ENCODE measurements at regions not wholly inside any gene's neighbourhood (a gene's known extent, or its start where the extent isn't known, plus 50 kb on each side); places are given as distances from the start of the nearest gene placed in this dataset.

DNA sequence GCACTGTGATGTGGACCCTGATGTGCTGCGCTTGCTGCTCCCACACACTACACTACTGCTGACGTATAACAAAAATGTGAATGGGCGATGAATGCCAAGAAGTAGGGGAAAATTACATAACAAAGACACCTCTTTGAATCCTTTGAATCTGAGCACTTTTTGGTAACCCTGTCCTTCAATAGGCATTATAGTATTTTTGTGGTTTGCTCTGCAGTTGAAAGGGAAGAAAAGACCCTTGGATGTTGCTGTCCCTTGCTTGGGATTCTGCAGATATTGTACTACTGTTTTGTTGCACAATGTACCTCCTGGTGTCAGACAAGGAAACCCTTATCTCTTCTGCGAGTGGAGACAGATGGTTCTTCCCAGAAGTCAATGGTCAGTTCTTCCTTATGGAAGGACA is 124.8 kb upstream of the UBE3A start:
- no peak for DNase-seq (ENCODE audit: low spot score)

DNA sequence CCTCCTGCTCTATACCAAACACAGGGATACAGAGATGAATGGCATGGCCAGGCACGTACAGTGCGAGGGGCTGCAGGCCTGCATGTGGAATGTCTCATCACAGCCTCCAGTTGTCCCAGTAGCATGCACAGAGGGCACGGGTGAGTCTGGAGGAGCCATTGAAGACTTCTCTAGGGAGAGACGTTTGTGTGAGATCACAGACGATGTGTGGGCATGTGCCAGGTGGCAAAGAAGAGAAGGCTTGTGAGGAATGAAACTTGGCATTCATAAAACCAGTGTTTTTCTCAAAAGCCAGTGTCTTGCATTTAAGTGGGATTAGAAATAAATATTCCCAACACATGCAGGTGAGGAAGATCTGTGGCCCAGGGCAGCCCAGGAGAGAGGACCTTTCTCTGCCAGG is 119.1 kb upstream of the UBE3A start:
- DNase-seq (ENCODE audit: low spot score) = no peak

DNA sequence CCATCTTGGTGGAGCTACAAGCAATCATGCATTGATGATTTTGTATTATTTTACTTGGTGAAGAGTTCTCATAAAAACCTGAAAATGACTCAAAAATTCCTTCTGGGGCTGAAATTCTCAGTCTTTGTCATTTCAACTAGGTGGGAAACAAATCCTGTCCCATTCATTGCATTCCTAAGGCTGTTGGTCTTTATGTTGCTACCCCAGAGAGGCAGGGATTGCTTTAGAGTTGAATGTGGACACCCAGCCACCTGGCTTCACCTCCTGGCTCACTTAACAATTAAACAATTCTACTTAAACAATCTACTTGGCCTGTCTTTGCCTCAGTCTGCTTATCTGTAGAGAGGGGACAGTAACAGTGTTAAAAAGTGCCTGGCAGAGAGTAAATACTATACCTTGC is 117.3 kb upstream of the UBE3A start:
- no peak for DNase-seq (ENCODE audit: low spot score)

DNA sequence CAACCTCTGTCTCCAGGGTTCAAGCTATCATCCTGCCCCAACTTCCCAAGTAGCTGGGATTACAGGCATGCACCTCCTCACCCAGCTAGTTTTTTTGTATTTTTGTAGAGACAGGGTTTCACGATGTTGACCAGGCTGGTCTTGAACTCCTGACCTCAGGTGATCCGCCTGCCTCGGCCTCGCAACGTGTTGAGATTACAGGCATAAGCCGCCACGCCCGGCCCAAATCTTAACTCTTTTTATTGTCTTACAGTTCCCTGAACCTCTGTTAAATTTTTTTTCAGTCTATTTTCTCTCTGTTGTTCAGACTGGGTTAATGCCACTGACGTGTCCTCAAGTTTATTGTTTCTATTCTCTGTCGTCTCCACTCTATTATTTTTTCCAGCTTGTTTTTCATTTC is 115.8 kb upstream of the UBE3A start:
- DNase-seq (ENCODE audit: low spot score) = no peak

DNA sequence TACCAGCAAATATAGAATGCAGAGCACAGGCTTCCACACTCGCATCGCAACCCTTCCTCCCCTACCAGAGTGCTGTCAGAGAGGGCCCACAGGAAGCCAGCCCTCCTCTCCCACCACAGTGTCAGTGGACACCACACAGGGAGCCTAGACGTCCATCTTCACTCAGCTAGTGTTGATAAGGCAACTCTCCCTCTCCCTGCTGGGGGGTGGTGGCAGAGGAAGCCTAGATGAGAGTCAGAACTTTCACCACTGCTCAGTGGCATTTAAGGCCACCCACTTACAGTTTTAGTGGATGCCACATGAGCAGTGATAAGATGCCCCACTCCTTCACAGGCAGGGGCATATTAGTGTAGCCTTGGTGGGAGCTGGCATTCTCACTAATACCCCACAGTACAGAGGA is 109.8 kb upstream of the UBE3A start:
- no peak for DNase-seq (ENCODE audit: low spot score)

DNA sequence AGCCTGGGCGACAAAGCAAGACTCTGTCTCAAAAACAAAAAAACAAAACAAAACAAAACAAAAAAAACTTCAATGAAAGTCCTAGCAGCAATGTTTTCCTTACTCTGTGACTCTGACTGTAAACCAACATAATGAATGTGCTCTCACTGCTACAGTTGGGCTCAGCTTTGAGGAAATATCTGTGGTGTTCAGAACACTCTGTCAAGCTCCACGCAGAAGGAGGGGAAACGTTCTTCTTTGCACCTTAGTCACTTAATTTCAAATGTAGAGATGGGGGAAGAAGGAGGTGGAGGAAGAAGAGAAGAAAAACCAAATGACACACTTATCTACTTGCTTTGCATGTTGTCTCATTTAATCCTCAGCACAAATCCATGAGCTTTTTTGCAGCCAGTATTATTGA is 107.1 kb upstream of the UBE3A start:
- DNase-seq (ENCODE audit: low spot score) = no peak

DNA sequence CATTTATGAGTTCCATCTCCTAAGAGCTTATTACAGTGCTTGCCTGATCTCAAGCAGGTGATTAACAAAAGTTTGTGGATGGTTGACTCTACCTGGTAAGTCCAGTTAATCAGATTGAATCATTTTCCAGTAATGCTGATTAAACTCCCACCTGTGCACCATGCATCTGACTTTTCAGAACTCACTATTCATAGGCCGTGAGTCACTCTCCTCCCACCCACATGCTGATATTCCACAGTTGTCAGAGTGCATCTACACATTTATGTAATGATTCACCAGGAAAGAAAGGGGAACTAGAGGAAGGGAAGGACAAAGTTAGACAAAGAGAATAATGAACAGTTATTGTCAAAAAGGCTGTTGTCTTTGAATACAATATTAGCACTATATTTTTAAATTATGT is 106.2 kb upstream of the UBE3A start:
- DNase-seq (ENCODE audit: low spot score) = no peak

DNA sequence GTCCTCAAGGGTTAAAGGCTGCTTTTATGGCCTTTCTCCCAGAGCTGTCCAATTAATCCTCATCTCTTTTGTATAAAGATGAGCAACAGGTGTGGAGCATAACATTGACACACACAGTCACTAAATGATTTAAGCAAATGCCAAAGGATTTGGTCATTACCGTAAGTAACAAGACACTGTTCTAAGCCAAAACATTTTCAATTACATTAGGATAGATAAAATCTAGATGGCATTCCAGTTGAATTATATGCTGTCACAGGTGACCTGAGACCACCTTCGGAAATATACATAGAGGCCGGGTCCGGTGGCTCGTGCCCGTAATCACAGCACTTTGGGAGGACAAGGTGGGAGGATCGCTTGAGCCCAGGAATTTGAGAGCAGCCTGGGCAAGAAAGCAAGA is 105.3 kb upstream of the UBE3A start:
- DNase-seq (ENCODE audit: low spot score) = no peak

DNA sequence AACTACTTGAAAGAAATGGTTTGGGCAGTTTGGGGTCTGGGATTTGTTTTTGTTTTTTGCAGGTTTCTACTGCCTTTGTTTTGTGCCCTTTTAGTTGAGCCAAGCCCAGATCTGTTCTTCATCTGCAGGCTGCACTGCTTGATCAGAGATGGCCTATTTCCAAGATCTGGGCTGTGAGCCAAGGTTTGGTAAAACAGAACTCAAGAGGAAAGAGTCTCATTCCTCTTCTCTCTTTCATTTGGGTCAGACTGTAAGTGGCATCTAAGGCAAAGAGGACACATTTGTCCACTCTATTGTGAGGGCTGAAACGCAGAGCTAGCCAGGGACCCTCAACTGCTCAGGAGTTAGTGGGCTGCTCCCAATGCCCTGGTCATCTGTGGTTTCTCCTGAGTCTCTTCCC is 104.4 kb upstream of the UBE3A start:
- peak; percentile 71 for DNase-seq (ENCODE audit: low spot score)

DNA sequence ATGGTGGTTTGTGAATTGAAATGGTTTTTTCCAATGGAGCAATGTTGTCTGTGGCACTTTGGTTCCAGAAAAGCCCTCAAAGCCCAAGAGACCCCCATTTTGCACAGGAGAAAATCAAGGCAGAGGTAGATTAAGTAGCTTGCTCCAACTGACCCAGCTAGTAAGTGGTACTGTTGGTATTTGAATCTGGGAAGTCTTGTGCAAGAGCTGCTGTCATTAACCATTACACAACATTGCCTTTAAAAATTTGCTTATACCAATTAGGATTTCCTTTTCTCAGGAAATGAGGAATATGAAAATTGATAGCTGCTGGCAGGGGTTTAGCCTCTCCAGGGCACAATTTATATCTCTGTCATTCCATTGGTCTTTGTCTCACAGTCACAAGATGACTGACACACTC is 102.4 kb upstream of the UBE3A start:
- no peak for DNase-seq (ENCODE audit: low spot score)

DNA sequence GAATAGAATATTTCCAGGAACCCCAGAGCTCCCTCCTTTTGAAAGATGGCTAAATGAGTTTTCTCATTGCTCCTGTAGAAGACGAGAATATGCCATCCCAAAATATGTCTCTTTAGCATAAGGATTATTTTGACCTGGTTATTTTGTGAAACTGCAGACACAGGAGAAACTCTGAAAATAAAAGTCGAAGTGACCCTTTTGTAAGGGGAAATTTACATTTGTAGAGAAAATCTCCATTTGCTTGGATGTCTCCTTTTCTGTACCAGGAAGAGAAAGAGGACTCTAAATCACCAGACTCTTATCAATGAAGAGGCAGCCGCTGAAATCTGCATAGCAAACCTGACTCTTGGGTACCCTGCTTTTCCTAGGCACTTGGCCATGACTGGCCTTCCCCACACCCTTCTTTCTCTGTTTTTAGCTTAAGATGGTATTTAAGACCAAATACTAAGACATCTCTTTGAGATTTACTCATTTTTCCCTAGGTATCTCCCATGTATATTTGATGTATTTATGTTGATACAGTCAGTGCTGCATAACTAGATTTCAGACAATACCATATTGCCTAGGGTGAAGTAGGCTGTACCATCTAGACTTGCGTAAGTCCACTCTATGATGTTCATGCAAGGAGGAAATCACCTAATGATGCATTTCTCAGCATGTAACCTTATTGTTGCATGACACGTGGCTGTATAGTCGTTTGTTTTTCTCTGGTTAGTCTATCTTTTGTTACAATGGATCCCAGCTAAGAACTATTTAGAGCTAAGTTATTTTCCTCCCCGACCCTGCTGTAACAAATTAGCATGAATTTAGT is 98.2 kb upstream of the UBE3A start:
- DNase-seq (ENCODE audit: low spot score) = no peak

DNA sequence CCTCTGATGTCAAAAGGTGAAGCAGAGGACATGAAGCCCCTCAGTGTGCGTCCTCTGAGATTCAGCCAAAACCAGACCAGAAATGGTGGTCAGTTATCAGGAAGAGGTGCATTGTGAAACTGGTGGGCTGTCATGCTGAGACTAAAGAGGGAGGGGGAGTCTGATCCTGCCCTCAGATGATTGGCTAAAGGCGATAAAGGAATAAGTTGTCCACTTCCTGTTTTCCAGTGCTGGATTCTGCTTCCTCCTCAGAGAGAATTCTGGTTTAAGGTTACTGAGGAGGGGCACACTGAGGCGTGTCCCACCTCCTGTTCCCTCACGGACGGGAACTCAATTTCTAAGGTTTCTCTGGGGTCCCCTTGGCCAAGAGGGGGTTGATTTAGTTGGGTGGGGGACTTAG is 97.0 kb upstream of the UBE3A start:
- DNase-seq (ENCODE audit: low spot score) = no peak

DNA sequence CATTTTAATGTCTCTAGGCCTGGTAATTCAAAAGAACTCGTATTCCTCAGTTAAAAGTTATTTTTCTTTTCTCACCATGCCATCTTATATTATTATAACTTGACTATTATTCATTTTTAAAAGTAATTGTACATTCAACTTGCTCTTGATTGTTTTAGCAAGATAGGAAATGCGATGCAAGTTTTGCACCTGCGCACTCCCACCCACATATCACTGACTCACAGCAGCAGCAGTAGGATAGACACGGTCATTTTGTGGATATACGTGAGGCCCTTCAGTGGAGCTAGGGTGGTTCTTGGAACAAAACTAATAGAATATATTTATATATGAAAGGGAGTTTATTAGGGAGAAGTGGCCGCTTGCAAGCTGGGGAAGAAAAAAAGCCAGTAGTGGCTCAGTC is 95.5 kb upstream of the UBE3A start:
- DNase-seq (ENCODE audit: low spot score) = no peak

DNA sequence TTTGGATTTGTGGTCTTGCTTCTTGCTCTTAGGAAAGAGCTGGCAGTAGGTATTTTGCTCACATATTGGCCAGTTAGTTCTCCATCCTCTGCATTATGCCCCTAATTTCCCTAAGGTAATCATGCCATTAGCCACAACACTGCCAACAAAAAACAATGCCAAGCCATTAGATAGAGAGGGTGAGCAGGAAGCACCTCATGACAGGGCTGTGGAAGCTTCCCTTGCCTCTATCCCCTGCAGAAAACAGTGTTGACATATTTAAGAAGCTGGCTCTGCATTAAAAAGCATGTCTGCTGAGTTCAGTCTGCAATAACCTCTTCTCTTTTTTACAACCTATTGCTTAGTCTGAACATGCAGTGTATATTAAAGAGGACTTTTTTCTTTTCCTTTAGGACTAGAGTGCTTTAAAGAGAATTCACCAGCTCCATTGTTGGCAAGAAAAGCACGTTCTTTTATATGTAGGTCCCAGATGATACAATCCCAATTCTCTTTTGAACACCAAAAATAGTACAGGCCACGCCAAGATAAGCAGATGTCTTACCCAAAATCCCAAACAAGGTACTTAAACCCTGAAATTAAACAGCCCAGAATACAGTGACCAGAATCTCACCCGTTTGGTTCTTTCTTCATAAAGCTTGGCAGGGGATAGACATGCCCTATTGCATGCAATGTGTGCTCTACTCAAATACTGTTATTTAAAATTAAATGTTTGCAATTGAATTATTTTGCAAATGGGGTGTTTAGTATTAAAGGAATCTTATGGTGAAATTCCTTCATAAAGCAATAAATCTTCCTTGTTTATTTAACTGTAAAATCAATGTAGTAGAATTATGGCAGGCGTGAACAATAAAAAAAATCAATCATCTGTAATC is 93.7 kb upstream of the UBE3A start:
- DNase-seq (ENCODE audit: low spot score) = no peak

DNA sequence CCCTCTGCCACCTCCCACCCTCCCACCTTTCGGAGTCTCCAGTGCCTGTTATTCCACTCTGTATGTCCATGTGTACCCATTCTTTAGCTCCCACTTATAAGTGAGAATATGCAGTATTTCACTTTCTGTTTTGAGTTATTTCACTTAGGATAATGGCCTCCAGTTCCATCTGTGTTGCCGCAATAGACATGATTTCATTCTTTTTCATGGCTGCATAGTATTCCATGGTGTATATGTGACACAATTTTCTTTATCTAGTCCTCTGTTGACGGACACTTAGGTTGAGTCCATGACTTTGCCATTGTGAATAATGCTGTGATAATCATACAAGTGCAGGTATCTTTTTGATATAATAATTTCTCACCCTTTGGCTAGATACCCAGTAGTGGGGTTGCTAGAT is 91.0 kb upstream of the UBE3A start:
- DNase-seq (ENCODE audit: low spot score) = no peak

DNA sequence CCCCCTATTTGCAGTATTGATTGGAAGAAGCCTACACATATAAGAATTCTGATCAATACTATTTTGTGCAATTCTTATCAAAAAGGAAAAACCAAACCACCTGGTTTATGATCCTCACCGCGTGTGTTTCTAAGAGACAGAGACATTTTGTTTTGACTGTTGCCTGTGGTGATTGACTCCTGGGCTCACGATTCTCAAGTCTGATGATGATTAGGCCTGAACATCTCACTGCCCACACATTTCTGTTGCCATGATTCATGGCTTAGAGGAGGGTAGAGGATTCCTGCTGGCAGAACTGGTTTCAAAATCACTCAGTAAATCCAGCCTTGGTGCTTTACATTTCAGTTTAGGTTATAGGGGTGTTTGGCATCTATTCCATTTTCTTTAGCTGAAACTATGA is 88.3 kb upstream of the UBE3A start:
- DNase-seq (ENCODE audit: low spot score) = no peak

DNA sequence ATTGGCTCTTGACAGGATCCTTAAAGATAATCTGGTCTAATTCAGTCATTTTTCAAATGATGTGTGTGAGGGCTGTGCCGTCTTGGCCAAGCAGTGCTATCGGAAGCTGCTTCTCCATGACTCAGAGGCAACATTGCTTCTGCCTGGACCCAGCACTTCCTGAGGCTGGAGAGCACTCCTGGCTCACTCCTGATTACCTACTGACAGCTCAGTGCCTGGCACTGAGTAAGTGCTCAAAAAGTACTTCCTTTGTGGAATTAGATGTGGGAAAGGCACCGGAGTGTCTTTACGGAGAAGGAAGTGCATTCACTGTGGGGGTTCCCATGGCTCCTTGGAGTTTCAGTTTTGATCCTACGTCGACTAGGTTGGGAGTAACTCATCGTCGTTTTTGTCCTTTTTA is 86.9 kb upstream of the UBE3A start:
- no peak for DNase-seq (ENCODE audit: low spot score)

DNA sequence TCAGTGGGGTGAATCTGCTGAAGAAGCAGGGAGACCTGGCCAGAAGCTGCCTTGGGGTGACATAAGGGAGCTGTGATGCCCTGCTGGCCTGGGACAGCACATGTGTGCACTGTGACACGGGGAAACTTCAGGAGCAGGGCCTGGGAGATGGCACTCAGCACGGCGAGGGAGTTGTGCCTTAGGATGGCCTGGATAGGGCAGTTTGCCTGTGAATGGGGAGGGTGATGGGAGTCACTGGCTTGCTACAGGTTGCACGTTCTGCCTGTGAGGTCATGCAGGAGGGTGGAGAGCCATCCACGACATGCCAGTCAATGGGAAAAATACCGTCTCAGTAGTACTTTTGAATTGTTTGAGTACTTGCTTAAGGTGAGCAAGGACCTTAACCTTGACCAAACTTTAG is 76.8 kb upstream of the UBE3A start:
- no peak for DNase-seq (ENCODE audit: low spot score)

DNA sequence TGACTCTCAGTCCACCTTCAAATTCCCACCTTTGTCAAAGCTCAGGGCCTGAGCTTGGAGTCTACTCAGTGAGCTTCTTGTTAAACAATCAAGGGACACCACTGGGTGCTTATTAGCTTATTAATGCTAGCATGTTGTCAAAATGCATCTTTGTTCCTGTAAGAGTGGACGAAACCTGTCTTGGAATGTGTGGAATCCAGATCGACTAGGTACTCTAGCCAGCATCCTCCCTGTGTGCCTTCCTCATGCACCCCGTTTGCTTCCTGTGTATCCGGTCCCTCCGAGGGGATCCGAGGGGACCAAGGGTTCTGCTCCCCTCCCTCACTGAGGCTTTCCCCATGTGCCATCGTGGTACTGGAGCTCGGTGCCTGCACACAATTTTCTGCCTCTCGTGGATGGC is 75.7 kb upstream of the UBE3A start:
- no peak for DNase-seq (ENCODE audit: low spot score)

DNA sequence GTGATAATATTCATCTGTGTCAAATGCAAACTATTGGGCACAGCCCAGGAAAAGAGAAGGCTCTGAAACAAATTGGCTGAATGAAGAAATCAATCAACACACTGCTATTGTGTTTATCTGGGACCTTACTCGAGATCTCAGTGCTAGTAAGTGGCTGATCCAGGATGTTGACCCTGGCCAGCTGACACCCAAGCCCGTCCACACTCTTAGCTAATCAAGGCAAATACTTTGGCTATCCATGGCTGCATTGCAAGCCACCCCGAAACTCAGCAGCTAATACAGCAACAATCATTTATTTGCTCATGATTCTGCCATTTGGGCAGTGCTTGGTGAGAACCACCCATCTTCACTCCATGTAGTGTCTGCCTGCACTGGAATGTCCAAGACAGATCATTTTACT is 74.1 kb upstream of the UBE3A start:
- no peak for DNase-seq (ENCODE audit: low spot score)

DNA sequence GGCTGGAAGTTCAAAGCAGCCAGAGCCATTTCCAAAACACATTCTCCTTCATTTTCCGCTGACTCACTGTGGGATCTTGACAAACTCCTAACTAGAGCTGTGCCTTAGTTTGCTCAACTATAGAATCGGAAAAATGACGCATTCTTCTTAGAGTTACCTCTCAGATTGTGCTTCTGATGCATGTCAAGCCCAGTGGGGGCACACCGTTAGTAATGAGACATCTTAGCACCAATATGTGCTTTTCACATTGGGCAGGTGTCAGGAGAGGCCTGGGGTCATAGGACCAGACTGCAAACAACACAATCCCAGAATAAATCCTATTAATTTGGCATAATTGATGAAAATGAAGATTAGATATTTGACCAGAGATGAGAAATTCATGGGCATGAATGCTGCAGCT is 71.3 kb upstream of the UBE3A start:
- DNase-seq (ENCODE audit: low spot score) = no peak

DNA sequence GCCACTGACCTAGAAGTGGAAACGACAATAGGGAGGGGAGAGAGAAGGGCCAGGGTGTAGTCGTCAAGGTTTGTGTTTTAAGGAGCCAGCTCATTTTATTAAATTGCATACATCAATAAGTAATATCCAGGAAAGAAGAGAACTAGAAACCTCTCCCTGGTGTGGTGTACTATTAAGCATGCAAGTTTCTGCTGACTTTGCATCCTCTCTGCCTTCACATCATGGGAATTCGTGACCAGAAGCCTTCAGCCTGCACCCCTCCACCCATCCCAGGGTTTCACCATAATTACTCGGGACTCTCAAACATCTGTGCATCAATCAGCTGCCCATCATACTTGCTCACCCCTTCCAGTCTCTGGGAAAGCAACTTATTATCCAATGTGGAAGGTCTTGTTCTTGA is 70.9 kb upstream of the UBE3A start:
- no peak for DNase-seq (ENCODE audit: low spot score)

DNA sequence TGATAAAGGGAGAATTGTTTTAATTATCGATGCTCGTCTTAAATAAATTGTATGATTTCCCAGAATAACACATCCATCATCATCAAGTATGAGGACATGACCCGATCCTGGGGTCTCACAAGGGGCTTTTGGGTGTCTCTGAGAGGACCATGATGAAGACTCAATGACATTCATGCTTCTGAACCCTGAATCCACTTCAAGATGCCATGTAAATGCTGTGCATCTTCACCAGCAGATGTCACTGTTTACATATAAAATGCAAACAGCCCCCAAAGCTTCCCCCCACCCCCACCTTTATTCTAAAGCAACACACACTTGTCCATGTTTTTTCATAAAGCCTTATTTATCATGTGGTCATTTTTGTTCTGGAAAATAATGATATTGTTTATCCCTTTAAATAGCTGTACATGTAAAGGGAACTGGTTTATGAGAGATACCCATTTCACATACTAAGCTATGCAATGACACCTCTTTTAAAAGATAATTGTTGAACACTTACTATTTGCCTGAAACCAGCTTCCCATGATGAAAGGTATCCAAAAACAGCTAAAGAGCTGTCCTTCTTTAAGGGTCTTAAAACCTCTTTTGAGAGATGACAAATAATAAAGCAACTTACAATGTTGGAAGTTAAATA is 69.7 kb upstream of the UBE3A start:
- DNase-seq (ENCODE audit: low spot score) = peak; percentile 38

Data from globus pallidus (tissue), 1 donor.